Jurkat, Clone E6-1 (cell line): ENCODE measurements at regions not wholly inside any gene's neighbourhood (a gene's known extent, or its start where the extent isn't known, plus 50 kb on each side); places are given as distances from the start of the nearest gene placed in this dataset.
"Not testable (repeated sequence)": the region's sequence is repeated elsewhere in the genome, so short reads cannot be mapped to it uniquely, and the experiment has no call there.

Source experiments
- DNase-seq: peaks from one replicate; pipeline ENCODE4 v3.0.0-alpha.2; 2011; ENCODE audit warnings: low read depth, low spot score
- H3K4me3 ChIP-seq: 2 replicates; pipeline ENCODE4 v1.5.1; 2011; ENCODE audit warnings: mild to moderate bottlenecking, low read length, control low read depth, moderate library complexity

- no peak overlapping the region for H3K4me3 ChIP-seq
- no peak for DNase-seq
Observed at GRCh38 chr21:10464975-10465374, 56.4 kb upstream of the TPTE start.

- DNase-seq, H3K4me3 ChIP-seq: not testable (repeated sequence)
Observed at GRCh38 chr21:10465524-10466110, 55.8 kb upstream of the TPTE start.

- no peak for DNase-seq
Observed at GRCh38 chr21:10466200-10466599, 55.2 kb upstream of the TPTE start.

More at GRCh38 chr21:10466200-10466599, 55.2 kb upstream of the TPTE start:
- H3K4me3 ChIP-seq: no peak overlapping the region
